Mesenchymal stem cell (in vitro differentiated cells and primary cell): ENCODE measurements at regions not wholly inside any gene's neighbourhood (a gene's known extent, or its start where the extent isn't known, plus 50 kb on each side); places are given as distances from the start of the nearest gene placed in this dataset.

Experiments used
- DNase-seq: peaks from one replicate; pipeline ENCODE4 v3.0.0-alpha.2; 2013
- H2AFZ ChIP-seq: one replicate; pipeline ENCODE4 v1.6.1; 2013; ENCODE audit warnings: low read depth, mild to moderate bottlenecking, control low read depth, inconsistent platforms, low read length, moderate library complexity
- H2AK5ac ChIP-seq: 2 replicates; pipeline ENCODE4 v1.6.1; 2013; ENCODE audit warnings: low read length, moderate library complexity, mild to moderate bottlenecking, inconsistent platforms; ENCODE audit not compliant: severe bottlenecking
- H2BK120ac ChIP-seq: one replicate; pipeline ENCODE4 v1.6.1; 2013; ENCODE audit warnings: low read depth, mild to moderate bottlenecking, inconsistent platforms, low read length, moderate library complexity
- H2BK12ac ChIP-seq, 2 experiments: one replicate each; pipeline ENCODE4 v1.6.1; 2013; ENCODE audit warnings: inconsistent platforms in 2 of 2, low read length in 2 of 2, mild to moderate bottlenecking in 2 of 2, moderate library complexity in 2 of 2, control low read depth in 1 of 2
- H2BK15ac ChIP-seq: one replicate; pipeline ENCODE4 v1.6.1; 2013; ENCODE audit warnings: mild to moderate bottlenecking, low read depth, inconsistent platforms; ENCODE audit not compliant: poor library complexity, severe bottlenecking
- H2BK5ac ChIP-seq: 2 replicates; pipeline ENCODE4 v1.6.1; 2013; ENCODE audit warnings: low read depth, mild to moderate bottlenecking, low read length, control low read depth, inconsistent platforms; ENCODE audit not compliant: poor library complexity, severe bottlenecking
- H3K14ac ChIP-seq, 2 experiments: one replicate each; pipeline ENCODE4 v1.6.1; 2013; ENCODE audit warnings: inconsistent platforms in 2 of 2, low read length in 2 of 2, control low read depth in 1 of 2, mild to moderate bottlenecking in 1 of 2, moderate library complexity in 1 of 2
- H3K18ac ChIP-seq, 2 experiments: one replicate each; pipeline ENCODE4 v1.6.1; 2013; ENCODE audit warnings: inconsistent platforms in 2 of 2, low read length in 2 of 2, control low read depth in 1 of 2, low read depth in 1 of 2, mild to moderate bottlenecking in 1 of 2
- H3K23ac ChIP-seq, 2 experiments: one replicate each; pipeline ENCODE4 v1.6.1; 2013; ENCODE audit warnings: inconsistent platforms in 2 of 2, low read length in 2 of 2, mild to moderate bottlenecking in 2 of 2, moderate library complexity in 2 of 2, control low read depth in 1 of 2
- H3K27ac ChIP-seq: 2 replicates; pipeline ENCODE4 v1.5.1; 2013; ENCODE audit warnings: mild to moderate bottlenecking, moderate library complexity, low read length, control low read depth, inconsistent platforms; ENCODE audit not compliant: poor library complexity, severe bottlenecking
- H3K27me3 ChIP-seq, 2 experiments: 2 replicates each; pipeline versions ENCODE4 v1.6.1 to v1.7.0; 2013; ENCODE audit warnings: low read length in 2 of 2, mild to moderate bottlenecking in 2 of 2, moderate library complexity in 2 of 2, control low read depth in 1 of 2, inconsistent platforms in 1 of 2; ENCODE audit not compliant: control insufficient read depth in 1 of 2, insufficient read depth in 1 of 2
- H3K36me3 ChIP-seq, 2 experiments: 2 replicates each; pipeline versions ENCODE4 v1.6.1 to v1.7.0; 2013; ENCODE audit warnings: low read length in 2 of 2, control low read depth in 1 of 2, inconsistent platforms in 1 of 2, low read depth in 1 of 2, mild to moderate bottlenecking in 1 of 2; ENCODE audit not compliant: insufficient read depth in 2 of 2, control insufficient read depth in 1 of 2
- H3K4ac ChIP-seq, 2 experiments: one replicate each; pipeline ENCODE4 v1.6.1; 2013; ENCODE audit warnings: inconsistent platforms in 2 of 2, low read length in 2 of 2, mild to moderate bottlenecking in 2 of 2, moderate library complexity in 2 of 2, control low read depth in 1 of 2, low read depth in 1 of 2
- H3K4me1 ChIP-seq: 2 replicates; pipeline ENCODE4 v1.6.1; 2013; ENCODE audit warnings: low read depth, low read length, control low read depth; ENCODE audit not compliant: control insufficient read depth, insufficient read depth
- H3K4me2 ChIP-seq: 2 replicates; pipeline ENCODE4 v1.6.1; 2013; ENCODE audit warnings: low read length, mild to moderate bottlenecking, inconsistent platforms; ENCODE audit not compliant: poor library complexity, severe bottlenecking
- H3K4me3 ChIP-seq, 2 experiments: 2 replicates each; pipeline versions ENCODE4 v1.5.1 to v1.7.0; 2013; ENCODE audit warnings: low read length in 2 of 2, mild to moderate bottlenecking in 2 of 2, control low read depth in 1 of 2, low read depth in 1 of 2; ENCODE audit not compliant: insufficient read depth in 1 of 2
- H3K79me1 ChIP-seq: replicated peaks from 2 replicates; pipeline ENCODE4 v1.6.1; 2013; ENCODE audit warnings: mild to moderate bottlenecking, control low read depth, low read length, inconsistent platforms; ENCODE audit not compliant: poor library complexity, severe bottlenecking
- H3K9ac ChIP-seq: 2 replicates; pipeline ENCODE4 v1.7.0; 2013; ENCODE audit warnings: mild to moderate bottlenecking, low read length, moderate library complexity
- H3K9me3 ChIP-seq: 2 replicates; pipeline ENCODE4 v1.7.0; 2013; ENCODE audit warnings: mild to moderate bottlenecking, low read length; ENCODE audit not compliant: control insufficient read depth
- H4K8ac ChIP-seq: one replicate; pipeline ENCODE4 v1.6.1; 2013; ENCODE audit warnings: inconsistent platforms, mild to moderate bottlenecking, low read length, moderate library complexity
- H4K91ac ChIP-seq: one replicate; pipeline ENCODE4 v1.6.1; 2013; ENCODE audit warnings: mild to moderate bottlenecking, low read length, inconsistent platforms
- WGBS: methylation state at CpG from one replicate; pipeline ENCODE4 v1.1.7; 2013; ENCODE audit warnings: mixed read lengths; 5-methylcytosine and 5-hydroxymethylcytosine counted together

DNA sequence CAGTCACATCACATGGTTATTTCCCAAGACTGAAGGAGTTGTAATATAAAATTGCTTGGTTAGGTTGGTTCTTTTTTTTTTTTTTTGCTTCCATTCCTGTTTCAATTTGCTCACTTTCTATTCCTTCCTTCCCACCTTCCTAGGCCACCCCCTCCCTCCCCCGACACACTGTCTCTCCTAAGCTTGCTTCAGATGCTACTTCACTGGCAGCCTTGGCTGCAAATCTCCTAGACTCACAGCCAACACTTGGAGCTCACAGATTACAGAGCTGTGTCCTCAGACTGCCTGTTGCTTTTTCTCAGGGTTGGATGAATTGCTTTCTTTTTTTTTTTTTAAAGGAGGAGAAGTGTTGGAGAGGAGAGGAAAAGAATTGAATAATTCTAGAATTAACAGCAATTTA, 77.3 kb upstream of the GRIN2B start:
- Histone ChIP-seq H3K27me3 (no peaks in the 10 kb centered on the region), H2BK5ac (no peak overlapping the region), H3K36me3 (no peaks in the 10 kb centered on the region), H2AK5ac (no peak overlapping the region), H3K27ac (no peak overlapping the region), H2BK15ac (no peak overlapping the region), H3K18ac (no peak overlapping the region), H3K4me2 (no peak overlapping the region), H3K79me1 (no peaks in the 10 kb centered on the region), H2BK12ac (no peak overlapping the region), H4K91ac (no peak overlapping the region), H3K4ac (no peak overlapping the region), H3K14ac (no peak overlapping the region), H2BK120ac (no peak overlapping the region), H3K4me3 (no peak overlapping the region), H3K9ac (no peak overlapping the region), H3K4me1 (no peaks in the 10 kb centered on the region), H3K23ac (no peak overlapping the region), H3K9me3 (no peaks in the 10 kb centered on the region), H4K8ac (no peak overlapping the region), H2AFZ (no peak overlapping the region)
- no peak for DNase-seq
- 40% methylated on average over 1 of the region's 1 CpG for WGBS

DNA sequence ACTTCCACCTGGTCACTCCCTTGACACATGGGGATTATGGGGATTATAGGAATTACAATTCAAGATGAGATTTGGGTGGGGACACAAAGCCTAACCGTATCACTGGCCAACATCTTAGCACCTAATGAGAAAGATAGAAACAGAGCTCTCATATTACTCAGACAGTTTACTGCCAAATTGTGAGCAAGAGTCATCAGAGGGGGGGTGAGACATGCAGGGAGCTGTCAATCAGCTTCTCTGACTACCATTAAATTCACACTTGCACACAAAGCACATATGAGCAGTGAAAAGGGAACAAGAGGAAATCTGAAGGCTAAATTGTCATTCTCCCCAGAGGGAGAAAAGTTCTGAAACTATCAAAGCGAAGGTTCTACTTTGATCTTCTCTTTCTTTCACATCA, 78.1 kb upstream of the GRIN2B start:
- H3K27me3 ChIP-seq, result no peaks in the 10 kb centered on the region
- DNase-seq, result no peak
- no peak overlapping the region for H2AFZ ChIP-seq
- H3K79me1 ChIP-seq, result no peaks in the 10 kb centered on the region
- H3K4me2 ChIP-seq, result no peak overlapping the region
- H3K4ac ChIP-seq, result no peak overlapping the region
- H2BK5ac ChIP-seq, result no peak overlapping the region
- H3K4me3 ChIP-seq, result no peak overlapping the region
- no peak overlapping the region for H3K23ac ChIP-seq
- H3K27ac ChIP-seq, result no peak overlapping the region
- H2BK12ac ChIP-seq, result no peak overlapping the region
- H2BK120ac ChIP-seq, result no peak overlapping the region
- WGBS, result 76% methylated on average over 1 of the region's 2 CpGs
- H3K4me1 ChIP-seq, result no peaks in the 10 kb centered on the region
- H2BK15ac ChIP-seq, result no peak overlapping the region
- H3K9me3 ChIP-seq, result no peaks in the 10 kb centered on the region
- no peaks in the 10 kb centered on the region for H3K36me3 ChIP-seq
- H4K91ac ChIP-seq, result no peak overlapping the region
- no peak overlapping the region for H3K9ac ChIP-seq
- H2AK5ac ChIP-seq, result no peak overlapping the region
- H3K18ac ChIP-seq, result no peak overlapping the region
- H4K8ac ChIP-seq, result no peak overlapping the region
- no peak overlapping the region for H3K14ac ChIP-seq

DNA sequence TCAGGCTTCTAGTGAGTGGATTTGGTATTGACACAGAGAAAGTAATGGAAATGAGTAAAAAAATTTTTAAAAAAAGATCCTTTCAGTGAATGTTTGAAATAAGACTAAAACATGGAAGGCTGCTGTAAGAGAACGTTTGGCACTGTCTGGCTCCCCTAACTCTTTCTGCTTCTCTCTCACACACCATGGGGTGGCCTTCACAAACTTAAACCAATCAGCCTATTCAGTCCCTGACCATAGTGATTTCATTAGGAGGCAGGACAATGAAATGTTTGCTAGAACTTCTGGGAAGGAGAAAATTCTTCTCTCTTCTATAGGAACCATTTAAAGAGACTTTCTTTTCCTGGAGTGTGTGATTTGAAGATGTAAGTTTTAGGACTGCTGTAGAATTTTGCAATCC, 84.2 kb upstream of the GRIN2B start:
- Histone ChIP-seq H2BK15ac (no peak overlapping the region), H3K9ac (no peak overlapping the region), H2BK12ac (no peak overlapping the region), H3K36me3 (no peaks in the 10 kb centered on the region), H3K79me1 (no peaks in the 10 kb centered on the region), H3K9me3 (no peaks in the 10 kb centered on the region), H3K14ac (no peak overlapping the region), H3K4me2 (no peak overlapping the region), H3K4me3 (no peak overlapping the region), H3K27me3 (no peaks in the 10 kb centered on the region), H2AK5ac (no peak overlapping the region), H3K23ac (no peak overlapping the region), H4K91ac (no peak overlapping the region), H2BK5ac (no peak overlapping the region), H3K4ac (no peak overlapping the region), H2AFZ (no peak overlapping the region), H3K4me1 (no peaks in the 10 kb centered on the region), H2BK120ac (no peak overlapping the region), H4K8ac (no peak overlapping the region), H3K18ac (no peak overlapping the region), H3K27ac (no peak overlapping the region)
- WGBS, result 80% methylated on average over 1 of the region's 1 CpG
- no peak for DNase-seq

GRCh38 chr12:14066021-14066420, 84.6 kb upstream of the GRIN2B start:
- Histone ChIP-seq H2BK120ac (no peak overlapping the region), H2BK12ac (no peak overlapping the region), H3K27ac (no peak overlapping the region), H3K4ac (no peak overlapping the region), H3K79me1 (no peaks in the 10 kb centered on the region), H3K36me3 (no peaks in the 10 kb centered on the region), H3K9ac (no peak overlapping the region), H3K4me2 (no peak overlapping the region), H2AK5ac (no peak overlapping the region), H3K14ac (no peak overlapping the region), H2BK15ac (no peak overlapping the region), H3K9me3 (no peaks in the 10 kb centered on the region), H3K23ac (no peak overlapping the region), H3K27me3 (no peaks in the 10 kb centered on the region), H3K4me1 (no peaks in the 10 kb centered on the region), H2AFZ (no peak overlapping the region), H3K18ac (no peak overlapping the region), H2BK5ac (no peak overlapping the region), H4K8ac (no peak overlapping the region), H3K4me3 (no peak overlapping the region), H4K91ac (no peak overlapping the region)
- DNase-seq, result no peak
